ENCODE measurements at regions not wholly inside any gene's neighbourhood (a gene's known extent, or its start where the extent isn't known, plus 50 kb on each side); places are given as distances from the start of the nearest gene placed in this dataset.

DNA sequence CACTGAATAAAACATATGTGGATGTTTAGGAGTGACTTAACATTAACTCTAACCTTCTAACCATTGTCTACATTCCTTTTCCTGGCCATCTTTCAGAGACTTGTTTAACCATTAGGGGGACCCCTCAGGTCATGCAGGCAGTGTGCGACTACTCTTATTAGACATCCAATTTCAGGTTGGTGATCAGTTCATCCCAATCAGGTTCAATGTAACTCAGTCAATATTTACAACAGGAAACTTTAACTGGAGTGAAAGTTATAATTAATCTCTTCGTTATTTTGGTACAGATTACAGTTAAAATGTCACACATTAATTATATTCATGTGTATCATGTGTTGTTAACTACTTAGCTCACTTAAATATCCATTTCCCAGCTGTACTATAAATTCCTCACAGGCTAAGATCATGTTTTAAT is 68.8 kb upstream of the RGS1 start:
- TF ChIP-seq EZH2 (IDR thresholded peaks at IDR 0.05), result no peak
- TF ChIP-seq, protein P1, sequence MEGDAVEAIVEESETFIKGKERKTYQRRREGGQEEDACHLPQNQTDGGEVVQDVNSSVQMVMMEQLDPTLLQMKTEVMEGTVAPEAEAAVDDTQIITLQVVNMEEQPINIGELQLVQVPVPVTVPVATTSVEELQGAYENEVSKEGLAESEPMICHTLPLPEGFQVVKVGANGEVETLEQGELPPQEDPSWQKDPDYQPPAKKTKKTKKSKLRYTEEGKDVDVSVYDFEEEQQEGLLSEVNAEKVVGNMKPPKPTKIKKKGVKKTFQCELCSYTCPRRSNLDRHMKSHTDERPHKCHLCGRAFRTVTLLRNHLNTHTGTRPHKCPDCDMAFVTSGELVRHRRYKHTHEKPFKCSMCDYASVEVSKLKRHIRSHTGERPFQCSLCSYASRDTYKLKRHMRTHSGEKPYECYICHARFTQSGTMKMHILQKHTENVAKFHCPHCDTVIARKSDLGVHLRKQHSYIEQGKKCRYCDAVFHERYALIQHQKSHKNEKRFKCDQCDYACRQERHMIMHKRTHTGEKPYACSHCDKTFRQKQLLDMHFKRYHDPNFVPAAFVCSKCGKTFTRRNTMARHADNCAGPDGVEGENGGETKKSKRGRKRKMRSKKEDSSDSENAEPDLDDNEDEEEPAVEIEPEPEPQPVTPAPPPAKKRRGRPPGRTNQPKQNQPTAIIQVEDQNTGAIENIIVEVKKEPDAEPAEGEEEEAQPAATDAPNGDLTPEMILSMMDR (IDR thresholded peaks at IDR 0.05), result peak; percentile 55
